CD14-positive monocyte (primary cell): ENCODE measurements at regions not wholly inside any gene's neighbourhood (a gene's known extent, or its start where the extent isn't known, plus 50 kb on each side); places are given as distances from the start of the nearest gene placed in this dataset.

Experiments
- DNase-seq, 3 donors: peaks; one replicate each; pipeline ENCODE4 v3.0.0-alpha.2; 2011 to 2022
- H2AFZ ChIP-seq: 2 replicates; pipeline ENCODE4 v1.6.0; 2012; ENCODE audit warnings: mild to moderate bottlenecking, low read depth, low read length, inconsistent platforms; ENCODE audit not compliant: insufficient read depth, poor library complexity, severe bottlenecking
- H3K27ac ChIP-seq, 2 donors: 1 replicate in 1 of 2; 2 replicates in 1 of 2; pipeline ENCODE4 v1.5.1; 2012 to 2013; ENCODE audit warnings: low read length in 2 of 2, control low read depth in 1 of 2, inconsistent platforms in 1 of 2, low read depth in 1 of 2, mild to moderate bottlenecking in 1 of 2
- H3K27me3 ChIP-seq, 2 donors: one replicate each; pipeline versions ENCODE4 v1.6.0 to v1.6.1; 2011 to 2013; ENCODE audit warnings: low read length in 2 of 2; ENCODE audit not compliant: control insufficient read depth in 2 of 2, insufficient read depth in 2 of 2
- H3K36me3 ChIP-seq, 2 donors: replicated peaks in 1 of 2; 1 replicate in 1 of 2; 2 replicates in 1 of 2; pipeline versions ENCODE4 v1.5.1 to v1.6.1; 2012 to 2013; ENCODE audit warnings: low read length in 2 of 2, control low read depth in 1 of 2, inconsistent platforms in 1 of 2, mild to moderate bottlenecking in 1 of 2; ENCODE audit not compliant: insufficient read depth in 2 of 2, control insufficient read depth in 1 of 2
- H3K4me1 ChIP-seq, 2 donors: 1 replicate in 1 of 2; 2 replicates in 1 of 2; pipeline versions ENCODE4 v1.5.1 to v1.6.1; 2012 to 2013; ENCODE audit warnings: low read length in 2 of 2, control low read depth in 1 of 2, inconsistent platforms in 1 of 2, mild to moderate bottlenecking in 1 of 2, moderate library complexity in 1 of 2; ENCODE audit not compliant: insufficient read depth in 2 of 2, control insufficient read depth in 1 of 2
- H3K4me2 ChIP-seq: replicated peaks from 2 replicates; pipeline ENCODE3; 2012; ENCODE audit warnings: low read length, moderate library complexity, mild to moderate bottlenecking; ENCODE audit not compliant: poor library complexity, severe bottlenecking; ENCODE audit errors: extremely low read depth
- H3K4me3 ChIP-seq, 3 experiments: fragments of 200-600 bp in 1 of 3; sonication (generic) in 1 of 3; replicated peaks in 1 of 3; 1 replicate in 2 of 3; 2 replicates in 1 of 3; pipeline ENCODE4 v1.5.1; 2011 to 2013; ENCODE audit warnings: low read length in 3 of 3, mild to moderate bottlenecking in 3 of 3, control low read depth in 2 of 3, low read depth in 2 of 3, inconsistent platforms in 1 of 3, moderate library complexity in 1 of 3
- H3K79me2 ChIP-seq: 2 replicates; pipeline ENCODE4 v1.6.0; 2012; ENCODE audit warnings: mild to moderate bottlenecking, control low read depth, inconsistent platforms, low read length, moderate library complexity; ENCODE audit not compliant: insufficient read depth
- H3K9ac ChIP-seq: 2 replicates; pipeline ENCODE4 v1.6.0; 2017; ENCODE audit warnings: low read length, mild to moderate bottlenecking; ENCODE audit not compliant: insufficient read depth, poor library complexity, severe bottlenecking
- H3K9me3 ChIP-seq, 2 donors: replicated peaks in 1 of 2; 1 replicate in 1 of 2; 2 replicates in 1 of 2; pipeline versions ENCODE4 v1.5.1 to v1.6.1; 2012 to 2013; ENCODE audit warnings: low read length in 2 of 2, control low read depth in 1 of 2; ENCODE audit not compliant: control insufficient read depth in 1 of 2, insufficient read depth in 1 of 2
- H4K20me1 ChIP-seq: 2 replicates; pipeline ENCODE4 v1.6.0; 2012; ENCODE audit warnings: mild to moderate bottlenecking, low read length, control low read depth, moderate library complexity; ENCODE audit not compliant: insufficient read depth
- H3K27ac Mint-ChIP-seq, 7 donors: one replicate each; pipeline ENCODE4 v1.8.0; 2020; ENCODE audit warnings: mild to moderate bottlenecking in 7 of 7, mixed read lengths in 7 of 7, moderate library complexity in 6 of 7, inconsistent platforms in 2 of 7
- H3K27me3 Mint-ChIP-seq, 3 donors: one replicate each; pipeline ENCODE4 v1.8.0; 2021 to 2022; ENCODE audit warnings: low read depth in 3 of 3, mild to moderate bottlenecking in 3 of 3, mixed read lengths in 3 of 3, moderate library complexity in 3 of 3, inconsistent platforms in 1 of 3
- H3K36me3 Mint-ChIP-seq, 2 donors: one replicate each; pipeline ENCODE4 v1.8.0; 2020; ENCODE audit warnings: mixed read lengths in 2 of 2, inconsistent platforms in 1 of 2, mild to moderate bottlenecking in 1 of 2
- H3K4me1 Mint-ChIP-seq: one replicate; pipeline ENCODE4 v1.8.0; 2020; ENCODE audit warnings: mild to moderate bottlenecking, mixed read lengths
- H3K4me3 Mint-ChIP-seq, 2 donors: one replicate each; pipeline ENCODE4 v1.8.0; 2020; ENCODE audit warnings: mild to moderate bottlenecking in 2 of 2, mixed read lengths in 2 of 2, moderate library complexity in 1 of 2
- H3K9me3 Mint-ChIP-seq, 7 donors: one replicate each; pipeline ENCODE4 v1.8.0; 2020 to 2022; ENCODE audit warnings: mixed read lengths in 7 of 7, mild to moderate bottlenecking in 6 of 7, moderate library complexity in 6 of 7, inconsistent platforms in 2 of 7
- WGBS: methylation state at CpG from one replicate; pipeline ENCODE4 v1.1.5; 2013; ENCODE audit warnings: missing lambda C conversion rate; ENCODE audit not compliant: insufficient coverage; 5-methylcytosine and 5-hydroxymethylcytosine counted together
- intact Hi-C, 2 donors: fragments of 100-400 bp; cut with micrococcal nuclease; formaldehyde crosslinking; loops; one replicate each; pipeline versions ENCODE4 v1.15.0 to v1.15.1; 2023
- TF ChIP-seq, protein P1 (sequence below): fragments of 200-600 bp; IDR thresholded peaks from one replicate; pipeline ENCODE4 v1.8.0; 2022; ENCODE audit warnings: antibody characterized with exemption, mild to moderate bottlenecking

DNA sequence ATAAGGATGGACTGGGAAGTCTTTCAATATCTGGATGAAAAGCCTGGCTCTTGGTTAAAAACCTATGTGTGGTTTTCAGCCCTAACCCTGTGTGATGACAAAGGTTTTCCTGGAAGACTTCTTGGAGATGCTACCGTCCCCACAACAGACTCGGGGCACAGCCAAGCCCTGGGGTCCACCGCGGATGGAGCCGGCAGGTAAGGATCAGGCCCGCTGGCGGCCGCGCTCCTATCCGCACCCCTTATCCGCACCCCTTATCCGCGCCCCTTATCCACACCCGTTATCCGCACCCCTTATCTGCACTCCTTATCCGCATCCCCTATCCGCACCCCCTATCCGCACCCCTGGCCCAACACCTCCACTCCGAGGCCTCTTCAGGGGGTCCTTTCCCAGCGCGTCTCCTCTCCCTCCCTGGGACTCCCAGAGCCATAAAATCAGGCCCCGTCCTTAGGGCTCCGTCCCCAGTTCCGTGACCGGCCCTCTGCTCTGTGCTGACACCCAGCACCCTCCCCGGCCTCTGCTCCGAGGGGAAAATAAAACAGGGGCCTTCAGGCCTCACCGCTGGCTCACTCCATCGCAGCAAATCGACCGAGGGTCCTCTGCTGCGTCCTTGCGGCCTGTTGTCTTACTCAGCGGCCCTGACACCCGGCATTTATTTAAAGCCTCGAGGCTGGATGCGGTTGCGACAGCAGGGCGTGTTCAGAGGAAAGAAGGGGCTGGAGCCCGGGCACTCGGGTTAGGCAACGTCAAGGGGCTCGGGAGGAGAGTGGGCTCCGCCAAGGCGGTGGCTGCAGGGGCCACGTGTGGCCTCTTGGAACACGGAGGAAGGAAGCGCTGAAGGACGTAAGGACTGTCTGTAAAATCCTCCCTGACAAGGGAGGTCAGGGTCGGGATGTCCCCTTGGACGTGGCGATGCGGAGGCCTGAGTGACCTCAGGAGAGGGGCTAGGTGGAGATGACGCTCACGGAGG, 215.1 kb upstream of the ADARB2 start:
- Histone ChIP-seq H3K79me2 (no peaks in the 10 kb centered on the region), H3K4me3 (no peak overlapping the region), H3K4me1 (no peaks in the 10 kb centered on the region), H3K4me2 (no peak overlapping the region), H4K20me1 (no peaks in the 10 kb centered on the region), H3K27ac (no peak overlapping the region), H2AFZ (no peak overlapping the region), H3K9me3 (peaks cover 10 to 18% of the 10 kb centered on the region in 2 donors), H3K27me3 (no peaks in the 10 kb centered on the region), H3K36me3 (no peaks in the 10 kb centered on the region), H3K9ac (no peak overlapping the region)
- Mint-ChIP-seq H3K27me3 (peaks cover 0 to 2% (median 1%) of the 10 kb centered on the region in 3 donors), H3K36me3 (no peaks in the 10 kb centered on the region), H3K9me3 (peaks cover 10 to 21% (median 18%) of the 10 kb centered on the region in 7 donors), H3K4me1 (peaks cover 5% of the 10 kb centered on the region), H3K4me3 (no peak overlapping the region), H3K27ac (no peak overlapping the region)
- intact Hi-C loops, result no loop called here
- TF ChIP-seq, protein P1, sequence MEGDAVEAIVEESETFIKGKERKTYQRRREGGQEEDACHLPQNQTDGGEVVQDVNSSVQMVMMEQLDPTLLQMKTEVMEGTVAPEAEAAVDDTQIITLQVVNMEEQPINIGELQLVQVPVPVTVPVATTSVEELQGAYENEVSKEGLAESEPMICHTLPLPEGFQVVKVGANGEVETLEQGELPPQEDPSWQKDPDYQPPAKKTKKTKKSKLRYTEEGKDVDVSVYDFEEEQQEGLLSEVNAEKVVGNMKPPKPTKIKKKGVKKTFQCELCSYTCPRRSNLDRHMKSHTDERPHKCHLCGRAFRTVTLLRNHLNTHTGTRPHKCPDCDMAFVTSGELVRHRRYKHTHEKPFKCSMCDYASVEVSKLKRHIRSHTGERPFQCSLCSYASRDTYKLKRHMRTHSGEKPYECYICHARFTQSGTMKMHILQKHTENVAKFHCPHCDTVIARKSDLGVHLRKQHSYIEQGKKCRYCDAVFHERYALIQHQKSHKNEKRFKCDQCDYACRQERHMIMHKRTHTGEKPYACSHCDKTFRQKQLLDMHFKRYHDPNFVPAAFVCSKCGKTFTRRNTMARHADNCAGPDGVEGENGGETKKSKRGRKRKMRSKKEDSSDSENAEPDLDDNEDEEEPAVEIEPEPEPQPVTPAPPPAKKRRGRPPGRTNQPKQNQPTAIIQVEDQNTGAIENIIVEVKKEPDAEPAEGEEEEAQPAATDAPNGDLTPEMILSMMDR, result no peak
- no peak for DNase-seq
- WGBS, result 94% methylated on average over 54 of the region's 55 CpGs

- 88% methylated on average over 3 of the region's 7 CpGs for WGBS
- H3K4me1 ChIP-seq, result no peaks in the 10 kb centered on the region
- no peak overlapping the region for H3K27ac ChIP-seq
- no peak overlapping the region for H3K27ac Mint-ChIP-seq
- no peaks in the 10 kb centered on the region for H3K36me3 ChIP-seq
- intact Hi-C loops, result no loop called here
- TF ChIP-seq, protein P1, result no peak
- H4K20me1 ChIP-seq, result no peaks in the 10 kb centered on the region
- H3K36me3 Mint-ChIP-seq, result no peaks in the 10 kb centered on the region
- peaks cover 0 to 2% (median 1%) of the 10 kb centered on the region in 3 donors for H3K27me3 Mint-ChIP-seq
- H3K9me3 ChIP-seq, result peaks cover 10 to 18% of the 10 kb centered on the region in 2 donors
- H3K27me3 ChIP-seq, result no peaks in the 10 kb centered on the region
- H3K4me2 ChIP-seq, result no peak overlapping the region
- H3K4me1 Mint-ChIP-seq, result no peaks in the 10 kb centered on the region
- H3K9me3 Mint-ChIP-seq, result peaks cover 10 to 21% (median 16%) of the 10 kb centered on the region in 7 donors
- H2AFZ ChIP-seq, result no peak overlapping the region
- no peak for DNase-seq
- H3K9ac ChIP-seq, result no peak overlapping the region
- H3K4me3 Mint-ChIP-seq, result no peak overlapping the region
- H3K4me3 ChIP-seq, result no peak overlapping the region
- no peaks in the 10 kb centered on the region for H3K79me2 ChIP-seq
These were observed 213.6 kb upstream of the ADARB2 start for GRCh38 chr10:1950803-1951495.
